Activated gamma-delta T cell treated with Interleukin-2 at 50 U/mL for 16 hours (primary cell): ENCODE measurements at regions not wholly inside any gene's neighbourhood (a gene's known extent, or its start where the extent isn't known, plus 50 kb on each side); places are given as distances from the start of the nearest gene placed in this dataset.

Source experiments
- DNase-seq: peaks from one replicate; pipeline ENCODE4 v3.0.0-alpha.2; 2020

GRCh38 chr5:86786955-86787354, 169.2 kb downstream of the COX7C start:
- no peak for DNase-seq

GRCh38 chr5:86795659-86796058, 177.9 kb downstream of the COX7C start:
- DNase-seq: no peak

GRCh38 chr5:86797677-86798076, 179.9 kb downstream of the COX7C start:
- DNase-seq: no peak

DNA sequence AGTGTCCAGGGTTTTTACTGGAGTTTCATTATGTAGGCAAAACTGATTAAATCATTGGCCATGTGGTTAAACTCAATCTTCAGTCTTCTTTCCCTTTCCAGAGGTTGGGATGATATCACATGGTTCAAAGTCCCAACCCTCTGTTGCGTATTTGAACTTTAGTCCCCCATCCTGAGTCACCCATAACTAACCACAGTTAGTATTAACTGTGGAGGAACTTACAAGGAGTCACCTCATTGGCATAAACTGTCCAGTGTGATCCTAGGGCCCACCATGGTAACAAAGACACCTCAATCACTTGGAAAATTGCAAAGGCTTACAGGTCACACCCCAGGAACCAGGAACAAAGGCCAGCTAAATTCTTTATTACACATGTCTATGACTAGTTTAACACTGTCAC, 188.5 kb downstream of the COX7C start:
- no peak for DNase-seq

GRCh38 chr5:86807046-86808031, 189.6 kb downstream of the COX7C start:
- DNase-seq: no peak

- DNase-seq: no peak
Observed at GRCh38 chr5:86814315-86814714, 196.6 kb downstream of the COX7C start.

DNA sequence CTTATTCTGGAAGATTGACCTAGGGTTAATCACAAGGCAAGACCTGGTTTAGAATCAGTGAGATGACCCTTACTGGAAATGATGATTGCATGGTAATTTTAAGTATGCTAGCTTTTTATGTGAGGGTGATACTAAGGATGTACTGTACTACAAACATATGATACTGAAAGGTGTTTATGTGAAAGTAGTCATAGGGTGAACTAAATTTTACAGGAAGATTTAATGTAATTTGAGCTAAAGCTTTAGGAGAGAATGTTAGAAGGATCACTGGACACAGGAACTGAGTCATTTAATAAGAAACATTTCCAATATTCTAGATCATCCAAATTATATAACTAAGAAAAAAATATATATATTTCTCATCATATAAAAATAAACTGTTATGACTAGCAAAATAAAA, 197.2 kb downstream of the COX7C start:
- DNase-seq: no peak

GRCh38 chr5:86824637-86825036, 206.9 kb downstream of the COX7C start:
- DNase-seq: no peak

DNA sequence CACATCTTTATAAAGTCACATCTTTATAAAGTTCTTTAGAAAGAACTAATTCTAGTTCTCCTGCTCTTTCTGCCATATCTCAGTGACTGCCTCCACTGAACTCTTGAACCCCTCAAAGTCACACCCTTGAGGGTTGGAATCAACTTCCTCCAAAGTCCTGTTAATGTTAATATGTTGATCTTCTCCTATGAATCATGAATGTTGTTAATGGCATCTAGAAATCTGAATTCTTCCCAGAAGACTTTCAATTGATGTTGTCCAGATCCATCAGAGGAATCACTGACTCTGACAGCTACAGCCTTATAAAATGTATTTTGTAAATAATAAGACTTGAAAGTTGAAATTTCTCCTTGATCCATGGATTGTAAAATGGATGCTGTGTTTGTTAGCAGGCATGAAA, 213.4 kb downstream of the COX7C start:
- DNase-seq: no peak

DNA sequence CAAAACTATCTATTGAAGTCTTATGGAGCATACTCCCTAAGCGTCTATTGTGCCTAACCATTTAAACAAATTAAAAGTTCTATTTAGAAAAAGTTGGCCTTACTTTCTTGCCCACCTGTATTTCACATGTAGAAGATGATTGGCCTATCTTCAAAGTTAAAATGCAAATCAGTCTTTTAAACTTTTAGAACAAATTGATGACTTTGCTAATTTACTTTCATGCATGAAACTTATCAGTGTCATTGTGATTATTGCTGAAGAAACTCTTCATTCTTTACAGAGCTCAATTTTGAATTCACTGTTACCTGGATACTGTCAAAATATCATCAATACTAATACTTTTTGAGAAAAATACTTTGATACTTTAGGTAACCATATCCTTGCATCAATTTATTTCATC, 216.1 kb downstream of the COX7C start:
- no peak for DNase-seq

- DNase-seq: no peak
Observed at GRCh38 chr5:86837610-86838009, 219.9 kb downstream of the COX7C start.

GRCh38 chr5:86838083-86838482, 220.3 kb downstream of the COX7C start:
- no peak for DNase-seq

- no peak for DNase-seq
Observed at GRCh38 chr5:86841000-86841644, 223.4 kb downstream of the COX7C start.

DNA sequence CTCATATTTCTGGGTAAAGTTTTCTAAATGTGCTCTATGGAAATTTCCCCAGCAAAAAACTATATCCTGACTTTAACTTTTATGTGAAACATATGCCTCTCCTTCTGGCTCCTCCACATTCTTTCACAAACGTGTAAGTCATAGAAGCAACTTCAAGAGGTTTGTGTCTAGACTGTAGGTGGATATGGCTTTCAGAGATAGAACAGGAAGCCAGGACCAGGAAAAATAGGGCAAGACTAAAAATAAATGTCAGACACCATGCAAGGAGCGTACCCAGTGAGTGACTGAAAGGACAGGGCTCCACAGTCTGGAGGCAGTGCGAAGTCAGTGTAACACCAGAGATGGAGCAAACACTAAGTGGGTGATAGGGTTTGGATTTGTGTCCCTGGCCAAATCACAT, 240.7 kb downstream of the COX7C start:
- no peak for DNase-seq

DNA sequence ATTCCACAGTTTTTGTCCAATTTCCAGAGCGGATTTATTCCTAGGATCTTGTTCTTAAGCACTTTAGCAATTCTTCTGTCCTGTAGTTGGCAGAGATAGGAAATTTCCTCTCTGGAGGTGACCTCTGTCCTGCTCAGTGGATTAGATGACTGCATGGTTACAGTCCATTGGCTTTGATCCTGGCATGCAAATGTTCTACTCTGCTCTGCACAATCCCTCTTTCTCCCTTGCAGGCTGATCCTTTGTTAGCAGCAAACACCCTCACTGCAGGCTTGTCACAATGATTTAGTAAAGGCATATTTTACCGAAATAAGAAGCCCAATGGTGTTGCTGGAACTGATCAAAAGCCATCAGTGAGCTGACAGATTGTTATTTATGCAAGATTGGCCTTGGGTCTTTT, 243.8 kb downstream of the COX7C start:
- DNase-seq: no peak

GRCh38 chr5:86862093-86862492, 244.4 kb downstream of the COX7C start:
- no peak for DNase-seq

DNA sequence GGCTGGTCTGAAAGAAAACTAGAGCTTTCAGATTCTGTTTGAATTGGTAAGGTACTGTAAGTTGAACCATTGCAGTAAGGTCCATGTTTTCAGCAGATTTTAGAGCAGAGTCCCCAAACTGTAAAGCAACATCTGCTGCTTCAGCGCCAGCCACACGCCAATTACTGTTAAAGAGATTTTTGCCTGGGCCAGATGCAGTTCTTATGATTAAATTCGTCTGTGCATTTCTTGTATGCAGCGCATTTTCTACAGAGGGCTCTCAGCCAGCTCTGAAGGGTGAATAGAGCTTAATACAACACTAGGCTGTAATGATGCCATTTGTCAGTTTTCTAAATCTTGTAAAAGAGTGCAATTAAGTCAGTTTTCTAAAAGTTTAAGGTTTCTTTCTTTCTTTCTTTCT, 246.3 kb downstream of the COX7C start:
- no peak for DNase-seq

GRCh38 chr5:86865256-86865785, 247.6 kb downstream of the COX7C start:
- no peak for DNase-seq

DNA sequence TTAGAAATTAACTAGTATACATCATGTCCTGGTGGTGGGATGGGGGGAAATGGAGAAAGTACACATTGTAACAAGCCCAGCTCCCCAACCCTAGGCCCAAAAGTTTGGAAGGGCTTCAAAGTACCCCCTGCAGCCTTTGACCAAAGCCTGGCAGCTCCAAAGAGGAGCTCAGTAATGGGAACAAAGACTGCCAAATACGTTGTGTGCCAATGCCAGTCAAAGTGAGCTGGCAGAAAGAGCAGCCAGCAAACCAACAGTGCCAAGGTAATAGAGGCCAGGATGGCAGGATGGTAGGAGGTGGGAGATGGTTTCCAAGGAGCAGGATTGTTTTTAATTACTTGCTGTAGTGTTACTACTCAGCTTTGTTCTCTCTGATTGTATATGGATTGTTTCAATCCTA, 248.3 kb downstream of the COX7C start:
- no peak for DNase-seq

DNA sequence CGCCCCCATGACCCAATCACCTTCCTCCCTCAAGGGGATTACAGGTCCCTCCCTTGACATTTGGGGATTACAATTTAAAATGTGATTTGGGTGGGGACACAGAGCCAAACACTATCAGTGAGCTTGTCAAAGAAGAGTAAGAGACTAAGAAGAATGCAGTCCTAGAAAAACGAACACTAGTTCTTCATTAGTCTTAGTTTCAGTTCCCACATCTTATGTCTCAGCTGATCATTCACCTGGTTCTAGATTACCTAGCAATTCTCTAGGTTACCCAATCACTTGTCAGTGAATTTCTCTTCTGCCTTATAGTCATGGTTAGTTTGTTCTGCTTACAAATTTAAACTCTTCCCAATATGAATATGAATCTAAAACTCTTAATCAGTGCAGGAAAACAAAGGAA, 251.5 kb downstream of the COX7C start:
- DNase-seq: no peak

DNA sequence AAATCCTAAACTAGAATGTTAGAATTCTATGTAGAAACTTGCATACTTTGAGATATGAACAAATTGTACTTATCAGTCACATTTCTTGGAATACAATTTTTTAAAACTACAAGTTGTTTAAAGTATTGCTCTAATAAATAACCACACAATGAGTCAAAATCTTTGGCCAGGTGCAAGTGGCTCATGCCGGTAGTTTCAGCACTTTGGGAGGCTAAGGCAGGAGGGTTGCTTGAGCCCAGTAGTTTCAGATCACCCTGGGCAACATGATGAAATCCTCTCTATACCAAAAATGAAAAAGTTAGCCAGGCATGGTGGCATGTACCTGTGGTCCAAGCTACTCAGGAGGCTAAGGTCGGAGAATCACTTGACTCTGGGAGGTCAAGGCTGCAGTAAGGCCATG, 257.8 kb downstream of the COX7C start:
- no peak for DNase-seq

DNA sequence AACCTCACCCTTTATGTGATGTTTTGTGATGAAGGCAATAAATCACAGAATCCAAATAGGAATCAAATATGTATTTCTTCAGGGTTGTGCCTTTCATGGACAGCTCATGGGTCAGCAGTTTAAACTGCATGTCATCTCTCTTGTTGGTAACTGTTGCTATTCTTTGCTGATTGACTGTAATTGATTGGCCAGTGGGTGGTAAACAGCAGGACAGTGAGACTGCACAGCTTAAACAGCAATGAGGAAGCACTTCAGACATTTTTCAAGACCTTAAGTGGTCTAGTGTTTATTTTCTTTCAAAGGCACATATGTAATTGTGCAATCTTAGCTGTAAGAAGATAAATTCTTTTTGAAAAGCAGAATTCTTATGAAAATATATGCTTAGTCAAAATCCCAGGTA, 260.5 kb downstream of the COX7C start:
- DNase-seq: no peak

DNA sequence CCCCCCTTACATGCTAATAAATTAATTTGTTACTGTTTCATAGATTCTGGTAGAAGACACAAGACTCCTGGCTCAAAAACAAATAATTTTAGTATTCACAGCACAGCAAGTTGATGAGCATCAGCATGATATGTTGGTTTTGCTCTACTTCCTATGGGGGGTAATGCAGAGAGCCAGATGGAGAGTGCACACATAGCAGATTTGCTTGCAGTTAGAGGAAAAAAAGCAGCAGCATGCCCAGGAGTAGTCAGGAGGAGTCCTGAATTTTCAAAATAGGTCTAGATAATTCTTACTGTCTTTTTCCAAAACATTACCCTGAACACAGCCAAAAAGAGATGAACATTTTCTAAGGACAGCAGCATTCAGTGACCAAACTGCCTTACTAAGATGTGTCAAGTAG, 261.3 kb downstream of the COX7C start:
- no peak for DNase-seq

GRCh38 chr5:86880344-86880743, 262.6 kb downstream of the COX7C start:
- no peak for DNase-seq
